OCI-LY1 (cell line): ENCODE measurements at regions not wholly inside any gene's neighbourhood (a gene's known extent, or its start where the extent isn't known, plus 50 kb on each side); places are given as distances from the start of the nearest gene placed in this dataset.

Experiments
- CTCF ChIP-seq: fragments of 200-600 bp; sonication (generic), shearing (Covaris generic); IDR thresholded peaks from 2 replicates; pipeline ENCODE4 v1.5.1; 2017; ENCODE audit warnings: mild to moderate bottlenecking, antibody characterized with exemption, low read length, moderate library complexity, mixed read lengths
- EZH2 ChIP-seq: fragments of 200-600 bp; sonication (generic), shearing (Covaris generic); IDR thresholded peaks from 2 replicates; pipeline ENCODE4 v1.8.0; 2017; ENCODE audit warnings: borderline replicate concordance, mixed run types, mild to moderate bottlenecking, antibody characterized with exemption, low read length, moderate library complexity, mixed read lengths

DNA sequence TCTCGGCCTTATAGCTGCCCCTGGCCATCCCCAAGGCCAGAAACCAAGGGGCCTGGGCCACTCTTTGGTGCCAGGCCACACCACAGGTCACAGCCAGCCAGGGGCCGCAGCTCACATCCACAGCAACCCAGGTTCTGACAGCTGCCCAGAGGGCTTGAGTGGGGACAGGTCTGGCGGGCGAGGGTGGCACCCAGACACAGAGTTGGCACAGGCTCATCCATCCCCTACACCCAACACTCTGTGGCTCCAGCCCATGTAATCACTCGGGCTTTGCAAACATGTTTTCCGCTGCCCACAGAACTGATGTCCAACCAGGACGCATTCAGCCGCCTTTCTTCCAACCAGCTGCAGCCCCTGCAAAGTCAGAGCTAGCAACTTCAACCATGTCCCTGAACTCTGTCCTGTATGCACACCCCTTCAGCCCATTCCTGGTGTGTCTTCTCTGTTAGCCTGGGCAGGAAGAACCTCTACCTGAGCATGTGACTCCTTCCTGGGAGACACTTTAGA lies 57.7 kb upstream of the PPP2R2D start:
- TF ChIP-seq CTCF, result no peak
- TF ChIP-seq EZH2, result no peak
